Adrenal gland (tissue), 5 donors: ENCODE measurements at regions not wholly inside any gene's neighbourhood (a gene's known extent, or its start where the extent isn't known, plus 50 kb on each side); places are given as distances from the start of the nearest gene placed in this dataset.

Experiments
- POLR2A ChIP-seq, 2 donors: fragments of 450-650 bp; IDR thresholded peaks; one replicate each; pipeline ENCODE4 v1.6.1; 2017; ENCODE audit warnings: antibody characterized with exemption in 2 of 2, mild to moderate bottlenecking in 2 of 2, moderate library complexity in 1 of 2
- TF ChIP-seq, protein P1 (sequence below), 6 experiments: fragments of 450-650 bp in 4 of 6; fragments of 200-600 bp in 2 of 6; sonication (generic) in 1 of 6; IDR thresholded peaks; 1 replicate in 5 of 6; 2 replicates in 1 of 6; pipeline versions ENCODE4 v1.5.1 to v1.8.0; 2016 to 2021; ENCODE audit warnings: antibody characterized with exemption in 6 of 6, mild to moderate bottlenecking in 2 of 6, moderate library complexity in 1 of 6
- donor health status: DM: no; HTN: no; CAD: no.

DNA sequence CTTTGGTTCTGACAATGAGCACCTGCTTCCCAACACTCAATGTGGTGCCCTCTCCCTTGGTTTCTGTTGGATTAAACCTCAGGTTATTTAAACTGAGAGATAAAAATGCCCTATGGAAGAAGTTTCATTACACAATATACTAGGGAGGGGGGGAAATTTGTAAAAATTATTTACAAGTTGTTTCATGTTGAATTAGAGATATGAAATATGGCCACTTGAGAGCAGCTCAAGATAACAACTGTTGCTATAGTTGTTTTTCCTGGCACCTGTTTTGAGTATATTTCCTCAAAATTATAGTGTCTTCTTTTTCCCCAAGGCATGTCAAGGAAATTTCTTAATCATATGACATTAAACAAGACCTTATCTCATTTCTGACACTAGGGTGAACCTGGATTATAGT is 101.7 kb upstream of the COL6A5 start:
- TF ChIP-seq, protein P1, sequence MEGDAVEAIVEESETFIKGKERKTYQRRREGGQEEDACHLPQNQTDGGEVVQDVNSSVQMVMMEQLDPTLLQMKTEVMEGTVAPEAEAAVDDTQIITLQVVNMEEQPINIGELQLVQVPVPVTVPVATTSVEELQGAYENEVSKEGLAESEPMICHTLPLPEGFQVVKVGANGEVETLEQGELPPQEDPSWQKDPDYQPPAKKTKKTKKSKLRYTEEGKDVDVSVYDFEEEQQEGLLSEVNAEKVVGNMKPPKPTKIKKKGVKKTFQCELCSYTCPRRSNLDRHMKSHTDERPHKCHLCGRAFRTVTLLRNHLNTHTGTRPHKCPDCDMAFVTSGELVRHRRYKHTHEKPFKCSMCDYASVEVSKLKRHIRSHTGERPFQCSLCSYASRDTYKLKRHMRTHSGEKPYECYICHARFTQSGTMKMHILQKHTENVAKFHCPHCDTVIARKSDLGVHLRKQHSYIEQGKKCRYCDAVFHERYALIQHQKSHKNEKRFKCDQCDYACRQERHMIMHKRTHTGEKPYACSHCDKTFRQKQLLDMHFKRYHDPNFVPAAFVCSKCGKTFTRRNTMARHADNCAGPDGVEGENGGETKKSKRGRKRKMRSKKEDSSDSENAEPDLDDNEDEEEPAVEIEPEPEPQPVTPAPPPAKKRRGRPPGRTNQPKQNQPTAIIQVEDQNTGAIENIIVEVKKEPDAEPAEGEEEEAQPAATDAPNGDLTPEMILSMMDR (IDR thresholded peaks at IDR 0.05): no peak
- no peak for TF ChIP-seq POLR2A (IDR thresholded peaks at IDR 0.05)
